ENCODE measurements at regions not wholly inside any gene's neighbourhood (a gene's known extent, or its start where the extent isn't known, plus 50 kb on each side); places are given as distances from the start of the nearest gene placed in this dataset.
"Not testable (repeated sequence)": the region's sequence is repeated elsewhere in the genome, so short reads cannot be mapped to it uniquely, and the experiment has no call there.

DNA sequence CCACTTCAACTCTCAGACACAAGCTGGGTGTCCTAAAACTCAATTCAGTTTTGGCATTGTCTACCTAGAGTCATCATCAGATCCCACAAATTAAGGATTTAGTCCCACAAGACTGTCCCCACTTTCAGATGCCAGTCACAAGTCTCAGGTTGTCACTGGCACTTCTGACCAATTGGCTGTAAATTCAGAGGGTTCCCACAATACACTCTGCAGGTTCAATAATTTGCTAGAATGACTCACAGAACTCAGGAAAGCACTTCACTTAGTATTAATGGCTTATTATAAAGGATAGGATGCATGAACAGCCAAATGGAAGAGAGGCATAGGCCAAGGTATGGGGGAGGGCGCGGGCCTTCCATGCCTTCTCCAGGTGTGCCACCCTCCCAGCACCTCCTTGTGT, 209.1 kb downstream of the SREK1 start:
- DNase-seq = no peak

DNA sequence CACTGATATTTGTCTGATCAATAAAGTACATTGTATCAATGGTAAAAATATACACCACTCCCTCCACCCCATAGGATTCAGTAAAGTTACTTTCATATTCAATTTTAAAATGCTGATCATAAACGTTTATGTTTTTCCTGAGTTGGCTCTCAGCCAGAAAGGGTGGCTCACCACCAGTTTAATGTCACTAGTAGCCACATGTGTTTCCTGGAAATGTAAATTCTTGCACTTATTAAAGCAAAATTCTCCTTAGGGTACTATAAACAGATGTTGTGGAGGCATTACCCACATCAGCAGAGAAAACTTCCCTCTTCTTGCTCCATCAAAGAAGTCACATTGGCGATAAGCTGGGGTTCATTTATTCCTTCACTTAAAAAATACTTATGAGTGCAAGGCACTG, 210.3 kb downstream of the SREK1 start:
- DNase-seq = peak; percentile 5

- DNase-seq = peak; percentile 46
Observed at GRCh38 chr5:66356011-66356565, 212.0 kb downstream of the SREK1 start.

- no peak for DNase-seq
Observed at GRCh38 chr5:66358741-66359140, 214.6 kb downstream of the SREK1 start.

DNA sequence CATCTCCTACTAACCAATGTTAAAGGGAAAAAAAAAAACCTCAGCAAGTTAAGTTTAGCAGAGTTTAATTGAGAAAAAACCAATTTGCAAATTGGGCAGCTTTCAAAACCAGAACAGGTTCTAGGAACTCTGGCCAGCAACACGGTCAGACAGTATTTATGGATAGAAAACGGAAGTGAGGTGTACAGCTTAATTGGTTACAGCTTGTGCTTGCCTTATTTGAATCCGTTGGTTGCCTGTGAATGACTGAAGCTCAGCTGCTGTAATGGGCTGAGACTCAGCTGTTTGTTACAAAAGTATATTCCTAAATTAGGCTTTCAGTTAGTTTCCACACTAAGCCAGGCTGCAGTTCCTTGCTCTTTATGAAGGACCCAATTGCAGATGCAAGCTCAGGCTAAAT, 217.0 kb downstream of the SREK1 start:
- DNase-seq = no peak

DNA sequence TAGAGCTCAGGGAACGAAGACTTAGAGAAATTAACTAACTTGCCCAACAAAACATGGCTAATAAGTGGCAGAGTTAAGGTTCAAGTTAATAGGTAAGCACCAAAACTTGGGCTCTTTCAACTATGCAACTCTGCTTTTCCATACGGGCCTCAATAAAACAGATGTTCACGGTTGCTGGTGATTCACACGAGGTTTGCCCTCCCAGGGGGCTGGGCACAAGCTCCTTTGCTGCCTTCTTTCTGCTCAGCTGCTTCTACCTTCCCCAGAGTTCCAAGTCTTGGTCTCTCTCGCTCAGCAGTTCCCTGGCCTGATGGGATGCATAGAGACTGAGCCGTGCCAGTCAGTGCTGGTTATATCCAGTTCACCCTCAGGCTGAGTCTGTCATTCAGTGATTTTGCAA, 217.9 kb downstream of the SREK1 start:
- no peak for DNase-seq

DNA sequence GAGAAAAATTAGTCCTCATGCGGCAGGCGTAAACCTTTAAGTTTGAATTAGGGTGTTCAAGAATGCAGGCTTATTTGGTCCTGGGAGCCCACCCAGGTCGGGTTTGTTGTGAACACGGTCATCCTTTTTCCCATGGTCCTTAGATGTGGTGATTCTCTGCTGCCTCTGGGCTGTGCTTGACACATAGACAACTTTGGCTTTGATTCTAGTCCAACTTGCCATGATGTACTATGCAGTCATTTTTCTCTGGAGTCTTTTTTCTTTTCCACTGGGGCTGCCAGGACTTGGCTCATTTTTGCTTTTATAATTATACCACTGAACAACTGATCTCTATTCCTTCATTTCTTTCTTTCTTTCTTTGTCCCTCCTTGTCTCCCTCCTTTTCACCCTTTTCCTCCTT, 218.6 kb downstream of the SREK1 start:
- DNase-seq = no peak

DNA sequence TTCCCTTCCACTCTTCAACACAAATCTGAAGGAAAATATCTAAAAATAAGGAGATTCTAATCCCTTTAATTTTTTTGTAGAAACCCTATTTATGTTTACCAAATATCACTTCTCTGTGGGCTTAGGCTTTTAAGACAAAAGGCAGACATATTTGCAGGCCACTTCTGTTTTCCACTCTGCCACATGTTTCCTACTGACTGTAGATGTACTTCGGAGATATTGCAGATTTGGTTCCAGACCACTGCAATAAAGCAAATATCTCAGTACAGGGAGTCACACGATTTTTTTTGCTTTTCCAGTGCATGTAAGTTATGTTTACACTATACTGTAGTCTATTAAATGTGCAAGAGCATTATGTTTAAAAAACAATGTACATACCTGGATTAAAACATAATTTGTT, 219.0 kb downstream of the SREK1 start:
- no peak for DNase-seq

DNA sequence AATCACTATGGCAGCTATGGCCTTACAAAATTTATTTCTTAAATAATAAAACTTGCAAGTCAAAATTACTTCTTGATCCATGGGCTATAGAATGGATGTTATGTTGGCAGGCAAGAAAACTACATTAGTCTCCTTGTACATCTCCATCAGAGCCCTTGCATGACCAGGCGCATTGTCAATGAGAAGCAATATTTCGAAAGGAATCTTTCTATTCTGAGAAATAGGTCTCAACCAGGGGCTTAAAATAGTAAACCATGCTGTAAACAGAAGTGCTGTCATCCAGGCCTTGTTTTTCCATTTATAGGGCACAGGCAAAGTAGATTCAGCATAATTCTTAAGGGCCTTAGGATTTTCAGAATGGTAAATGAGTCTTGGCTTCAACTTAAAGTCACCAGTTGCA, 220.1 kb downstream of the SREK1 start:
- no peak for DNase-seq

GRCh38 chr5:66365981-66366380, 221.9 kb downstream of the SREK1 start:
- no peak for DNase-seq

DNA sequence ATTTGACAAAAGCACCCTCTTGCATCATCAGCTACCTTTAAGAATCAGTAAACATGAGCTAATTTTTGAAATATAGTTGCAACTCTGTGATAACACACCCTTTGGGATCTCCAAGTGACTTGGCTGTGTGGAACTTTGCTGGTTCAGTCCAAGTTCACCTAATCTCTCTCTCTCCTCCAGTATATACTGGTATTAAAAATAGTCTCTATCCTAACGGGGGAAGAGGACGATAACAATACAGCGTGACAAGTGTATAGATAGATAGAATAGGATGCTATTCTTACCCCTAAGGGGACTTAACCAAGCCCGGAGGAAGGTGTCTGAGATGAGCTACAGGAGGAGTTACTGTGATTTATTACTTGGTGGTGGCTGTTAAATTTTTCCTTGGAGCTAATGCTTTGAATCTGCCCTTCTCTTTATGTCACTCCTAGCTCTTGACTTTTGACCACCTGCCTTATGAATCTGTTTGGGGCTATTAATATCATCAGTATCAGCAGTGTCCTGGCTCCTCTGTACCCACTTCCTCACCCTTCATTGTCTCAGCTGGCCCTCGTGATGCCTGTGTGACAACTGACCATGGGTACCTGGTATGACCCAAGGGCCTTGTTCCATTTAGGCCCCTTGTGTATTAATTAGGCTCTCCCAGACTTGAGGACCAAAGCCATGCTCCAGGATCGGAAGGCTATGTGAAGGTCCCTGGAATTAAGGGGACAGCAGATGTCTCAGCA, 223.9 kb downstream of the SREK1 start:
- no peak for DNase-seq

DNA sequence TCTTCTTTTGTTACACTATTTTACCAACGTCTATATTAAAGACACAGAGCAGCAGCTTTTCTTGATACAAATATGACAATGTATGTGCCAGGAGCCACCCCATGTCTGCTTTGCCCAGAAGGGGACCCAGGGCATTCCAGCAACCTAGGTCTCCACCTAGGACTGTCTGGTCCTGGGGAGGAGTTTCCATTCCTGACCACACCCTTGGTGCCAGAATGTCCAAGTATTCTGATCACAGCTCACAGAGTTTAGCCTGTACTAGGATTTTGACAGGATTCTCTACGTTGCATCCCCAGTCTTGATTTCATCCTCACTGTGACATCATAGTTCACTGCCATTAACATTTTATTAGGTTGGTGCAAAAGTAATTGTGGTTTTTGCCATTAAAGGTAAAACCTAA, 224.7 kb downstream of the SREK1 start:
- DNase-seq = no peak

DNA sequence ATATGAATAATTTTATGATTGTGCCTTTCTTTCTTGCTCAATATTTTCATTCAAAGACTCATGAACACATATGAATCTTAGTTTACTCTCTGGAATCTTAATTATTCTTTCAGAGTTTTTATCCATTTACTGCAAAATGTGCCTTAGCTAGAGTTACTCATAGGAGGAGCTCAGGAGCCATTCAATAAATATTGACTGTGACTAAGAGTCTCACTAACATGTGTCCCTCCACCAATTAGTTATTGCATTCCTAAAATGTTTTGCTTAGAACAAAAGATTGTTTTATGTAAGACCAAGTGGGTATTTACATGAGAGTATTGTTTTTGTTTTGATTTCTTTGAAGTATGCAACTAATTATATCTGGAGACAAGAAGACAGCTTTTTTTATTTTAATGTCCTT, 218.4 kb upstream of the MAST4 start:
- no peak for DNase-seq

DNA sequence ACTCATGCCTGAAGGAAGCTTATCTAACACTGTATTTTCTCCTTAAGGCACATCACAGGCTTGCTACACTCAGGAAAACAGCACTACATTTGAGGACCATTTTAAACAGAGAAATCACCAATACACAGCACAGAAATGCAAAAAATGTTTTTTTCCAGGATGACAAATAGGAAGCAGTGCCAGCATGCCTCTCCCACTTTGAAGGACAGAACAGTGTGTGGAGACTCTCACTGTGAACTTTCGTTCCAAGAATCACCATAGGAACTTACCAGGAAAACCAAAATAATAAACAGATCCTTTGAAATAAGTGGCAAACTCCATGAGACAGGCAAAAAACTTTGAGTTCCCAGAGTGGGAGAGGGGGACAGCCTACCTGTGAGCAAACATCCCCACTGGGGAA, 217.8 kb upstream of the MAST4 start:
- DNase-seq = no peak

DNA sequence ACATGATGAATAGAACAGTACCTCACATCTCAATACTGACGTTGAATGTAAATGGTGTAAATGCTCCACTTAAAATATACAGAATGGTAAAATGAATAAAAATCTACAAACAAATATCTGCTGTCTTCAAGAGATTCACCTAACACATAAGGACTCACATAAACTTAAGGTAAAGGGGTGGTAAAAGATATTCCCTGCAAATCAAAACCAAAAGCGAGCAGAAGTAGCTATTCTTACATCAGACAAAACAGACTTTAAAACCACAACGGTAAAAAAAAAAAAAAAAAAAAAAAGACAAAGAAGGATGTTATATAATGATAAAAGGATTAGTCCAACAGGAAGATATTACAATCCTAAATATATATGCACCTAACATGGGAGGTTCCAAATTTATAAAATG, 214.0 kb upstream of the MAST4 start:
- DNase-seq = no peak

DNA sequence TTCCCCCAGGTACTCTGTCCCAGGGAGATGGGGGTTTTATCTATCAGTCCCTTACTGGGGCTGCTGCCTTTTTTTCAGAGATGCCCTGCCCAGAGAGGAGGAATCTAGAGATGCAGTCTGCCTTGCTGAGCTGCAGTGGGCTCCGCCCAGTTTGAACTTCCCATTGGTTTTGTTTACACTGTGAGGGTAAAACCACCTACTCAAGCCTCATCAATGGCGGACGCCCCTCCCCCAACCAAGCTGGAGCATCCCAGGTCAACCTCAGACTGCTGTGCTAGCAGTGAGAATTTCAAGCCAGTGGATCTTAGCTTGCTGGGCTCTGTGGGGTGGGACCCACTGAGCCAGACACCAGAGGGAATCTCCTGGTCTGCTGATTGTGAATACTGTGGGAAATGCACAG, 191.0 kb upstream of the MAST4 start:
- not testable (repeated sequence) for DNase-seq

- DNase-seq = no peak
Observed at GRCh38 chr5:66406761-66407336, 189.3 kb upstream of the MAST4 start.

- DNase-seq = no peak
Observed at GRCh38 chr5:66407765-66408164, 188.4 kb upstream of the MAST4 start.

- DNase-seq = no peak
Observed at GRCh38 chr5:66408576-66408975, 187.6 kb upstream of the MAST4 start.

GRCh38 chr5:66410122-66410521, 186.1 kb upstream of the MAST4 start:
- DNase-seq = no peak

- no peak for DNase-seq
Observed at GRCh38 chr5:66411701-66412100, 184.5 kb upstream of the MAST4 start.

DNA sequence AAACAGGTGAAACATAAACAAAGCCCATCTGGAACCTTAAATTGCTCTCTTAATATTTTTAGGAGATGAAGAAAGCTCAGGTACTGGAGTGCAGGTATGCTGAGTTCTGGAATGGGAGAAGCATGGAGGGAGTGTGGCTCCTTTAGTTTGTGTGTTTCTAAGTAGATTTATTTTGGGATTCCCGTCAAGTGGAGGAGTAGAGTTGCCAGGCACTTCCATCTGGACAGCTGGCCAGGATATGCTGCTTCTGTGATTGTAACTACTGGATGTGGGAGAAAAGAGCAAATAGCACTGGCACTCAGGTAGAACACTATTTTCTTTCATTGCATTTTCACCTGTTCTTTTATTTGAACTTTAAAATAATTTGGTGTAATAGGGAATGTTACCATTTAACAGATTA, 182.3 kb upstream of the MAST4 start:
- DNase-seq = no peak

GRCh38 chr5:66415208-66415607, 181.0 kb upstream of the MAST4 start:
- no peak for DNase-seq

DNA sequence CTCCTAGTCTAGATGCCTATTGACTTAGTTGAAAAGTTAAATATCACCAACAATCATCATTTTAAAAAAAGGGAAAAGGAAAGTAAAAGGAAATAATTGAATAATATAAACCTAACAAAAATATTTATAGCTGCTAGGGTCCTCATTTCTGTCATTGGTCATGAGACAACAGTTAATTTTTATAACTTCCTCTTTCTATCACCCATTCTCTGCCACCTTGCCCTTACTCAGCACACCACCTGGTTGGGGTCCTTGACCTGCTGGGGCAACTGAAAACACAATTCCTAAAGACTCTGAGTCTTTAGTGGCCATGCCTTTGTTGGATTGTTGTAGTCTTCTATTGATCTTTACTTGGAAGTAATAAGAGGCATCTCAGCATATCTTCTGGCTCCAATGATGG, 179.5 kb upstream of the MAST4 start:
- no peak for DNase-seq

- no peak for DNase-seq
Observed at GRCh38 chr5:66417781-66418180, 178.4 kb upstream of the MAST4 start.

Data from fibroblast of skin of back (primary cell).